PC-9 (cell line): ENCODE measurements at regions not wholly inside any gene's neighbourhood (a gene's known extent, or its start where the extent isn't known, plus 50 kb on each side); places are given as distances from the start of the nearest gene placed in this dataset.
"Not testable (repeated sequence)": the region's sequence is repeated elsewhere in the genome, so short reads cannot be mapped to it uniquely, and the experiment has no call there.

Experiments used
- CTCF ChIP-seq: fragments of 200-600 bp; sonication (generic); conservative IDR thresholded peaks from 2 replicates; pipeline ENCODE4 v1.6.1; 2017; ENCODE audit warnings: mixed run types, antibody characterized with exemption, mild to moderate bottlenecking, moderate library complexity
- EZH2 ChIP-seq: fragments of 200-600 bp; sonication (generic); IDR thresholded peaks from 2 replicates; pipeline ENCODE4 v1.8.0; 2017; ENCODE audit warnings: antibody characterized with exemption, low read depth

GRCh38 chr5:104039871-104040270 is 477.3 kb upstream of the NUDT12 start:
- not testable (repeated sequence) for TF ChIP-seq CTCF, EZH2
